ENCODE measurements at regions not wholly inside any gene's neighbourhood (a gene's known extent, or its start where the extent isn't known, plus 50 kb on each side); places are given as distances from the start of the nearest gene placed in this dataset.

- Histone ChIP-seq H3K4me2 (ENCODE audit: insufficient read depth, low read length) (no peak overlapping the region), H3K27ac (ENCODE audit: low read length) (no peak overlapping the region), H2AFZ (ENCODE audit: low read depth, low read length) (no peak overlapping the region), H4K20me1 (ENCODE audit: insufficient read depth, low read length) (no peaks in the 10 kb centered on the region), H3K9ac (ENCODE audit: low read depth, low read length) (no peak overlapping the region), H3K9me3 (ENCODE audit: insufficient read depth, low read length, severe bottlenecking) (no peaks in the 10 kb centered on the region), H3K4me3 (ENCODE audit: low read depth in 1 of 2, low read length in 2 of 2) (no peak overlapping the region), H3K36me3 (ENCODE audit: insufficient read depth, low read length) (no peaks in the 10 kb centered on the region), H3K27me3 (ENCODE audit: insufficient read depth, low read length, poor library complexity) (no peaks in the 10 kb centered on the region), H3K4me1 (ENCODE audit: insufficient read depth, low read length) (no peaks in the 10 kb centered on the region), H3K79me2 (ENCODE audit: insufficient read depth, low read length) (no peaks in the 10 kb centered on the region)
- ATAC-seq (ENCODE audit: insufficient read depth, low read depth) (peak; percentile 71), DNase-seq (no peak)
- no peak for TF ChIP-seq EZH2 (IDR thresholded peaks at IDR 0.05; ENCODE audit: borderline replicate concordance, low read depth, low read length, severe bottlenecking)
- peak; percentile 51 for TF ChIP-seq CTCF (IDR thresholded peaks at IDR 0.05; ENCODE audit: borderline replicate concordance, extremely low read depth, low read length, poor library complexity, severe bottlenecking)
Observed at GRCh38 chr12:90013409-90013808, 304.8 kb upstream of the ATP2B1 start.

GRCh38 chr12:90010089-90010488, 301.5 kb upstream of the ATP2B1 start:
- no peaks in the 10 kb centered on the region for H3K27me3 ChIP-seq (ENCODE audit: insufficient read depth, low read length, poor library complexity)
- no peaks in the 10 kb centered on the region for H3K79me2 ChIP-seq (ENCODE audit: insufficient read depth, low read length)
- ATAC-seq (ENCODE audit: insufficient read depth, low read depth): peak; percentile 35; the same call in 1 of the 3 replicates
- no peak overlapping the region for H3K27ac ChIP-seq (ENCODE audit: low read length)
- H4K20me1 ChIP-seq (ENCODE audit: insufficient read depth, low read length): no peaks in the 10 kb centered on the region
- no peaks in the 10 kb centered on the region for H3K4me1 ChIP-seq (ENCODE audit: insufficient read depth, low read length)
- H3K4me2 ChIP-seq (ENCODE audit: insufficient read depth, low read length): no peak overlapping the region
- DNase-seq: no peak
- no peak overlapping the region for H2AFZ ChIP-seq (ENCODE audit: low read depth, low read length)
- H3K9ac ChIP-seq (ENCODE audit: low read depth, low read length): no peak overlapping the region
- H3K9me3 ChIP-seq (ENCODE audit: insufficient read depth, low read length, severe bottlenecking): no peaks in the 10 kb centered on the region
- H3K4me3 ChIP-seq (ENCODE audit: low read depth in 1 of 2, low read length in 2 of 2): no peak overlapping the region
- no peaks in the 10 kb centered on the region for H3K36me3 ChIP-seq (ENCODE audit: insufficient read depth, low read length)
- TF ChIP-seq EZH2 (IDR thresholded peaks at IDR 0.05; ENCODE audit: borderline replicate concordance, low read depth, low read length, severe bottlenecking): no peak
- peak; percentile 18 for TF ChIP-seq CTCF (IDR thresholded peaks at IDR 0.05; ENCODE audit: borderline replicate concordance, extremely low read depth, low read length, poor library complexity, severe bottlenecking)

GRCh38 chr12:90008277-90008676, 299.6 kb upstream of the ATP2B1 start:
- TF ChIP-seq EZH2 (IDR thresholded peaks at IDR 0.05; ENCODE audit: borderline replicate concordance, low read depth, low read length, severe bottlenecking) (no peak), CTCF (IDR thresholded peaks at IDR 0.05; ENCODE audit: borderline replicate concordance, extremely low read depth, low read length, poor library complexity, severe bottlenecking) (no peak)
- no peaks in the 10 kb centered on the region for H3K36me3 ChIP-seq (ENCODE audit: insufficient read depth, low read length)
- H3K4me2 ChIP-seq (ENCODE audit: insufficient read depth, low read length): no peak overlapping the region
- ATAC-seq (ENCODE audit: insufficient read depth, low read depth) (no peak), DNase-seq (no peak)
- H3K79me2 ChIP-seq (ENCODE audit: insufficient read depth, low read length): no peaks in the 10 kb centered on the region
- no peak overlapping the region for H3K4me3 ChIP-seq (ENCODE audit: low read depth in 1 of 2, low read length in 2 of 2)
- no peaks in the 10 kb centered on the region for H3K9me3 ChIP-seq (ENCODE audit: insufficient read depth, low read length, severe bottlenecking)
- no peak overlapping the region for H3K9ac ChIP-seq (ENCODE audit: low read depth, low read length)
- H3K4me1 ChIP-seq (ENCODE audit: insufficient read depth, low read length): no peaks in the 10 kb centered on the region
- no peak overlapping the region for H2AFZ ChIP-seq (ENCODE audit: low read depth, low read length)
- H3K27ac ChIP-seq (ENCODE audit: low read length): no peak overlapping the region
- no peaks in the 10 kb centered on the region for H3K27me3 ChIP-seq (ENCODE audit: insufficient read depth, low read length, poor library complexity)
- no peaks in the 10 kb centered on the region for H4K20me1 ChIP-seq (ENCODE audit: insufficient read depth, low read length)
